Ovary (tissue), 3 donors: ENCODE measurements at regions not wholly inside any gene's neighbourhood (a gene's known extent, or its start where the extent isn't known, plus 50 kb on each side); places are given as distances from the start of the nearest gene placed in this dataset.

Experiments used
- CTCF ChIP-seq, 3 donors: fragments of 450-650 bp in 2 of 3; fragments of 200-600 bp in 1 of 3; IDR thresholded peaks; one replicate each; pipeline versions ENCODE4 v1.5.1 to v1.8.0; 2016 to 2022; ENCODE audit warnings: antibody characterized with exemption in 3 of 3, mild to moderate bottlenecking in 1 of 3
- EP300 ChIP-seq: sonication (generic); formaldehyde crosslinking; IDR thresholded peaks from one replicate; pipeline ENCODE4 v1.6.1; 2017; ENCODE audit warnings: antibody characterized with exemption
- POLR2A ChIP-seq: fragments of 450-650 bp; IDR thresholded peaks from one replicate; pipeline ENCODE4 v1.6.1; 2017; ENCODE audit warnings: antibody characterized with exemption, mild to moderate bottlenecking, moderate library complexity
- donor health status: DM: no; HTN: no; CAD: no.

- no peak for TF ChIP-seq CTCF (IDR thresholded peaks at IDR 0.05)
- TF ChIP-seq EP300 = no peak
- no peak for TF ChIP-seq POLR2A
Measured at GRCh38 chr11:131311776-131312514, 58.5 kb upstream of the NTM start.
